ENCODE measurements at regions not wholly inside any gene's neighbourhood (a gene's known extent, or its start where the extent isn't known, plus 50 kb on each side); places are given as distances from the start of the nearest gene placed in this dataset.

DNA sequence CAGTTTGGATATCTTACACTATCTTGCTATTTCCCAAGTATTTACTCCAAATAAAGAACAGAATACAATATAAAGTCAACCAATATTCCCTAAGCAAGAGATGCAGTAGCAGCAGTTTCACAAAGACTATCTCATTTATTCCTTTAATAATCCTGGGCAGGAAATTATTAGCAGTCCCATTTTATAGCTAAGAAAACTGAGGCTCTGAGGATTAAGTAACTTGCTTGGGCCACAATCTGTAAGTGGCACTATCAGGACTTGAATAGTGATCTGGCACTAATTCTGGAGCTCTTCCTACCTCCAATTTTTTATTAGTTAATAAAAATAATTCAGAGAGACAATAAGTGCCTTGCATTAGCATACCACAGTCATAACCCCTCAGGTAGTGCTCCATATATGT lies 611.7 kb downstream of the MCTP2 start (continued):
- TF ChIP-seq, protein P1, sequence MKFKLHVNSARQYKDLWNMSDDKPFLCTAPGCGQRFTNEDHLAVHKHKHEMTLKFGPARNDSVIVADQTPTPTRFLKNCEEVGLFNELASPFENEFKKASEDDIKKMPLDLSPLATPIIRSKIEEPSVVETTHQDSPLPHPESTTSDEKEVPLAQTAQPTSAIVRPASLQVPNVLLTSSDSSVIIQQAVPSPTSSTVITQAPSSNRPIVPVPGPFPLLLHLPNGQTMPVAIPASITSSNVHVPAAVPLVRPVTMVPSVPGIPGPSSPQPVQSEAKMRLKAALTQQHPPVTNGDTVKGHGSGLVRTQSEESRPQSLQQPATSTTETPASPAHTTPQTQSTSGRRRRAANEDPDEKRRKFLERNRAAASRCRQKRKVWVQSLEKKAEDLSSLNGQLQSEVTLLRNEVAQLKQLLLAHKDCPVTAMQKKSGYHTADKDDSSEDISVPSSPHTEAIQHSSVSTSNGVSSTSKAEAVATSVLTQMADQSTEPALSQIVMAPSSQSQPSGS (IDR thresholded peaks at IDR 0.05; ENCODE audit: low read length), result no peak

All from H1 (cell line).